Ishikawa (cell line): ENCODE measurements at regions not wholly inside any gene's neighbourhood (a gene's known extent, or its start where the extent isn't known, plus 50 kb on each side); places are given as distances from the start of the nearest gene placed in this dataset.

Experiments used
- EP300 ChIP-seq: IDR thresholded peaks from 2 replicates; pipeline ENCODE4 v1.6.1; 2012; ENCODE audit warnings: borderline replicate concordance
- RAD21 ChIP-seq: IDR thresholded peaks from 2 replicates; pipeline ENCODE4 v1.6.1; 2012; ENCODE audit warnings: low read depth

DNA sequence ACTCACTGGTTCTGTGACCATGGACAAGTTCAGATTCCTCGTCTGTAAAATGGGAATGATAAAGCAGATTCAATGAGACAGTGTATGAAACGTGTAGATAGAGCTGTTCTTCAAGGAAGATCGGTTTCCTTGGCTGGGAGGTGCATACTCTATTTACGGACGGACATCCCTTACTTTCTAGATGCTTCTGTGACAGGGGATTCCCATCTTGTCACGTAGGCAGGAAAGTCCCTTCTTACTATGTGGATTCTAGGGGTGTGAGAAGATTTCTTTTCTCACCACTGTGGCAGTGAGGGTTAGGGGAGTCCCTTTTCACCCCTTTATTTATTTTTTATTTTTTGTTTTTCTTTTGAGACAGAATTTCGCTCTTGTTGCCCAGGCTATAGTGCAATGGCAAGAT, 180.9 kb upstream of the TBL1XR1 start:
- TF ChIP-seq RAD21 (no peak), EP300 (no peak)
